Spleen (tissue), 11 donors: ENCODE measurements at regions not wholly inside any gene's neighbourhood (a gene's known extent, or its start where the extent isn't known, plus 50 kb on each side); places are given as distances from the start of the nearest gene placed in this dataset.

Experiments used
- DNase-seq: peaks from one replicate; pipeline ENCODE4 v3.0.0-alpha.2; 2020
- H3K27ac ChIP-seq, 8 donors: fragments of 200-600 bp; sonication (generic) in 7 of 8; 1 replicate in 4 of 8; 2 replicates in 4 of 8; pipeline versions ENCODE4 v1.5.0 to v1.8.0; 2016 to 2021; ENCODE audit warnings: inconsistent platforms in 4 of 8, mild to moderate bottlenecking in 4 of 8, moderate library complexity in 1 of 8
- H3K27me3 ChIP-seq, 7 donors: fragments of 200-600 bp; sonication (generic) in 6 of 7; replicated peaks in 1 of 7; 1 replicate in 4 of 7; 2 replicates in 3 of 7; pipeline versions ENCODE4 v1.5.0 to v1.8.0; 2016 to 2021; ENCODE audit warnings: inconsistent platforms in 3 of 7, mild to moderate bottlenecking in 1 of 7
- H3K36me3 ChIP-seq, 6 donors: fragments of 200-600 bp; sonication (generic) in 5 of 6; 1 replicate in 4 of 6; 2 replicates in 2 of 6; pipeline versions ENCODE4 v1.5.0 to v1.8.0; 2016 to 2021; ENCODE audit warnings: inconsistent platforms in 2 of 6
- H3K4me1 ChIP-seq, 6 donors: fragments of 200-600 bp; sonication (generic) in 5 of 6; 1 replicate in 3 of 6; 2 replicates in 3 of 6; pipeline versions ENCODE4 v1.5.0 to v1.8.0; 2016 to 2021; ENCODE audit warnings: inconsistent platforms in 3 of 6
- H3K4me3 ChIP-seq, 8 donors: fragments of 200-600 bp; sonication (generic) in 7 of 8; 1 replicate in 4 of 8; 2 replicates in 4 of 8; pipeline versions ENCODE4 v1.5.0 to v1.8.0; 2016 to 2021; ENCODE audit warnings: inconsistent platforms in 4 of 8, mild to moderate bottlenecking in 4 of 8, moderate library complexity in 2 of 8
- H3K9me3 ChIP-seq, 8 donors: fragments of 200-600 bp; sonication (generic) in 7 of 8; 1 replicate in 4 of 8; 2 replicates in 4 of 8; pipeline versions ENCODE4 v1.5.0 to v1.8.0; 2016 to 2021; ENCODE audit warnings: inconsistent platforms in 4 of 8
- POLR2A ChIP-seq, 3 donors: fragments of 450-650 bp; IDR thresholded peaks; one replicate each; pipeline ENCODE4 v1.5.1; 2017; ENCODE audit warnings: antibody characterized with exemption in 3 of 3, mild to moderate bottlenecking in 1 of 3
- POLR2AphosphoS5 ChIP-seq, 3 donors: sonication (generic); formaldehyde crosslinking; IDR thresholded peaks; one replicate each; pipeline ENCODE4 v1.5.1; 2017; ENCODE audit warnings: antibody characterized with exemption in 3 of 3
- WGBS, 5 donors: extraction: QIAGEN DNeasy Blood & Tissue Kit in 3 of 5; methylation state at CpG; one replicate each; pipeline versions ENCODE4 v1.1.5 to v1.1.7; 2013 to 2018; 5-methylcytosine and 5-hydroxymethylcytosine counted together
- intact Hi-C: fragments of 100-400 bp; cut with DNase I; formaldehyde crosslinking; loops from one replicate; pipeline ENCODE4 v1.15.0; 2023; ENCODE audit warnings: low total_unique reads
- TF ChIP-seq, protein P1 (sequence below), 11 experiments: fragments of 200-600 bp in 7 of 11; fragments of 450-650 bp in 4 of 11; sonication (generic) in 4 of 11; IDR thresholded peaks in 8 of 11; conservative IDR thresholded peaks in 3 of 11; 1 replicate in 7 of 11; 2 replicates in 4 of 11; pipeline versions ENCODE4 v1.4.0 to v1.8.0; 2016 to 2021; ENCODE audit warnings: antibody characterized with exemption in 11 of 11, inconsistent platforms in 4 of 11, mild to moderate bottlenecking in 1 of 11
- donor health status: healthy with polysubstance abuse.
- donor health status: DM: no; HTN: no; CAD: no; lungs with moderate emphysema.
- donor health status: DM: no; HTN: no; CAD: no.
- donor health status: Bipolar disorder and iron deficiency.
- donor health status: healthy.
- donor health status: DM: no; HTN: no; CAD: no.
- donor health status: DM: yes; HTN: yes; CAD: no.

DNA sequence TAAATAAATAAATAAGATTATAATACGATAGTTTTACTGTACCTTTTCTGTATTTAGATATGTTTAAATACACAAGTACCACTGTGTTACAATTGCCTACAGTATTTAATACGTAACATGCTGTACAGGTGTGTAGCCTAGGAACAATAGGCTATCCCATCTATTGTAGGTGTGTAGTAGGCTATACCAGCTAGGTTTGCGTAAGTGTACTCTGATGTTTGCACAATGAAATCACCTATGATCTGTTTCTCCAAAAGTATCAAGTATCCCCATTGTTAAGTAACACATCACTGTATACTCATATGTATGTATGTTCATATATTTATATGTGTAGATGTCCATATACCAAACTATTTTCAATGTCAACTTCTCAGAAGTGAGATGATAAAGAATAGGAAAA lies 118.2 kb upstream of the RND3 start:
- WGBS, 5 donors, result 90 to 95% (median 93%) methylated on average over 3 of the region's 3 CpGs
- intact Hi-C loops, result no loop called here
- no peak for TF ChIP-seq POLR2A (IDR thresholded peaks at IDR 0.05)
- TF ChIP-seq POLR2AphosphoS5 (IDR thresholded peaks at IDR 0.05), result no peak
- TF ChIP-seq, protein P1, sequence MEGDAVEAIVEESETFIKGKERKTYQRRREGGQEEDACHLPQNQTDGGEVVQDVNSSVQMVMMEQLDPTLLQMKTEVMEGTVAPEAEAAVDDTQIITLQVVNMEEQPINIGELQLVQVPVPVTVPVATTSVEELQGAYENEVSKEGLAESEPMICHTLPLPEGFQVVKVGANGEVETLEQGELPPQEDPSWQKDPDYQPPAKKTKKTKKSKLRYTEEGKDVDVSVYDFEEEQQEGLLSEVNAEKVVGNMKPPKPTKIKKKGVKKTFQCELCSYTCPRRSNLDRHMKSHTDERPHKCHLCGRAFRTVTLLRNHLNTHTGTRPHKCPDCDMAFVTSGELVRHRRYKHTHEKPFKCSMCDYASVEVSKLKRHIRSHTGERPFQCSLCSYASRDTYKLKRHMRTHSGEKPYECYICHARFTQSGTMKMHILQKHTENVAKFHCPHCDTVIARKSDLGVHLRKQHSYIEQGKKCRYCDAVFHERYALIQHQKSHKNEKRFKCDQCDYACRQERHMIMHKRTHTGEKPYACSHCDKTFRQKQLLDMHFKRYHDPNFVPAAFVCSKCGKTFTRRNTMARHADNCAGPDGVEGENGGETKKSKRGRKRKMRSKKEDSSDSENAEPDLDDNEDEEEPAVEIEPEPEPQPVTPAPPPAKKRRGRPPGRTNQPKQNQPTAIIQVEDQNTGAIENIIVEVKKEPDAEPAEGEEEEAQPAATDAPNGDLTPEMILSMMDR (IDR thresholded peaks at IDR 0.05 in 8 of 11, conservative IDR thresholded peaks at IDR 0.05 in 3 of 11), result no peak

DNA sequence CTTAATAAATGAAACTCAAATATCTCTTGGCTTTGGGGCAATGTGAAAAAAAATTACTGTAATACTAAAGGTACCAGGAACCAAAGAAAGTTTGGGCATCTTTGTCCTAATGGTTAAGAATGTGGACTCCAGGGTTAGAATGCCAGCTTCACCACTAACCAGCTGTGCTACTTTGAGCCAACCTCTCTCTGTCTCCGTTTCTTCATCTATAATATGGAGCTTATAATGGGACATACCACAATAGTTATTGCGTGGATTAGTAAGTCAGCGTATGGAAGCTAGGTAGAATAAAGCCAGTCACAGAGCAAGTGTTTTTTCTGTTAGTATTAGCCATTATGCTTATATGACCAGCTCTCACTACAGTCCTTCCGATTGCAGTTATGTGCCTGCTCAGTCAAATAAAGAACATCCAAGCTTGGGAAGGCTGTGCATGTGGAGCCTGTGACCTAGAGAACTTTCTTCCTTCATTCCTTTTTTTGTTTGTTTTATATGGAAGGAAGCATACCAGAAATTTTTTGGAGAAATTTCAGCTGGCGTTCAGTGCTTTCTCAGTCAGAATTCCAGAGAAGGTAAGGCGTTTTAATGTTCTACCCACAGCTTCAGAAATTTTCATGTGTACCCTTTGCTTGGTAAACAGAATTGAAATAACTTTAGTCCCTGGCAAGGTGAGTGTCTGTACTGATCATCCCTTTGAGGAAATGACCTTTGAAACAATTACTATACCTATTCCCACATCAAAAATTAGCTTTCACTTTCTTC lies 114.0 kb upstream of the RND3 start:
- no peaks in the 10 kb centered on the region for H3K9me3 ChIP-seq
- H3K27ac ChIP-seq, result no peak overlapping the region
- 76 to 90% (median 86%) methylated on average over 6 of the region's 6 CpGs for WGBS, 5 donors
- H3K4me1 ChIP-seq, result no peaks in the 10 kb centered on the region
- H3K4me3 ChIP-seq, result no peak overlapping the region
- H3K27me3 ChIP-seq, result no peaks in the 10 kb centered on the region
- no peaks in the 10 kb centered on the region for H3K36me3 ChIP-seq
- no peak for DNase-seq
- TF ChIP-seq POLR2A (IDR thresholded peaks at IDR 0.05), result no peak
- no peak for TF ChIP-seq POLR2AphosphoS5 (IDR thresholded peaks at IDR 0.05)
- intact Hi-C loops, result no loop called here

More for the DNA sequence above, 118.2 kb upstream of the RND3 start:
- Histone ChIP-seq H3K36me3 (no peaks in the 10 kb centered on the region), H3K4me3 (no peak overlapping the region), H3K4me1 (no peaks in the 10 kb centered on the region), H3K27ac (no peak overlapping the region), H3K27me3 (no peaks in the 10 kb centered on the region), H3K9me3 (no peaks in the 10 kb centered on the region)
- no peak for DNase-seq

DNA sequence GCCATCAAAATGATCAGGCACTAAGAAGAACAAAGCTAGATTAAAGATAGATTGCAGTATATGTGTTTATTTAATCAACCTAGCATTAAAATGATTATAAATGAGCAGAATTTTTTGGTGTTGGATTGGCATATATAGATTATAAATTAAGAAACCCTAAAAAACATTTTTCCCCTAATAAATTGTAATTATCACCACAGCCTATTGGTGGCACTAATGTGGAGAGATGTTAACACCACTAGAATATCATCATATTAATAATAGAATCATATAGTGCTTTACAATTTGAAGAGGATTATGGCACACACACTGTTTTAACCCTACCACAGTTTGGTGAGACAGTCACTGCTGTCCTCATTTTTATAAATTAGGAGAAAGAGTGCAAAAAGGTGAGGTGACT lies 112.4 kb upstream of the RND3 start:
- H3K9me3 ChIP-seq, result no peaks in the 10 kb centered on the region
- intact Hi-C loops, result no loop called here
- no peaks in the 10 kb centered on the region for H3K27me3 ChIP-seq
- no peak for TF ChIP-seq POLR2A (IDR thresholded peaks at IDR 0.05)
- TF ChIP-seq, protein P1 (IDR thresholded peaks at IDR 0.05 in 8 of 11, conservative IDR thresholded peaks at IDR 0.05 in 3 of 11), result no peak
- H3K4me1 ChIP-seq, result no peaks in the 10 kb centered on the region
- no peak overlapping the region for H3K27ac ChIP-seq
- H3K4me3 ChIP-seq, result no peak overlapping the region
- DNase-seq, result no peak
- no peaks in the 10 kb centered on the region for H3K36me3 ChIP-seq

DNA sequence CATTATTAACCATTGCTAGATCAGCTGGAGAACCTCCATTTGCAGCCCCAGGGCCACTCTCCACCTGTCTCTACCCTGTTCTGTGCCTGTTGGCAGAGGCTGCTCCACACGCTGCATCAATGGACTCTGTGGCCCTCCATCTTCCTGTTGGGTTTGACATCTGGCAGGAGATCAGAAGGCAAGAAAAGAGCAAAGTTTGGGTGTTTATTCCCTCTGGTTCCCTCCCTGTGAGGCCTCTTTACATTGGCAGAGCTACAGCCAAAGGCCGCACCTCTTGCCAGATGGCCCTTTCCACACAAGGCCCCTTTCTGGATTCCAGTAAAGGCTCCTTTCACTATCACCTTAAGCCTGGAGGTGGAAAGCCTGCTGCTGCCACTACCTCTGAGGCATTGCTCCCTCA lies 110.9 kb upstream of the RND3 start:
- no peaks in the 10 kb centered on the region for H3K27me3 ChIP-seq
- 22 to 76% (median 41%) methylated on average over 2 of the region's 2 CpGs for WGBS, 5 donors
- H3K27ac ChIP-seq, result no peak overlapping the region
- H3K4me1 ChIP-seq, result no peaks in the 10 kb centered on the region
- DNase-seq, result no peak
- no peaks in the 10 kb centered on the region for H3K9me3 ChIP-seq
- H3K36me3 ChIP-seq, result no peaks in the 10 kb centered on the region
- TF ChIP-seq POLR2A (IDR thresholded peaks at IDR 0.05), result no peak
- TF ChIP-seq, protein P1 (IDR thresholded peaks at IDR 0.05 in 8 of 11, conservative IDR thresholded peaks at IDR 0.05 in 3 of 11), result no peak
- no peak overlapping the region for H3K4me3 ChIP-seq
- intact Hi-C loops, result no loop called here
